NCI-H524 treated with DMSO at 0.1 percent for 48 hours (cell line): ENCODE measurements at regions not wholly inside any gene's neighbourhood (a gene's known extent, or its start where the extent isn't known, plus 50 kb on each side); places are given as distances from the start of the nearest gene placed in this dataset.
"Not testable (repeated sequence)": the region's sequence is repeated elsewhere in the genome, so short reads cannot be mapped to it uniquely, and the experiment has no call there.

Experiments
- DNase-seq: peaks from one replicate; lab custom pipeline; 2025; lab: John Stamatoyannopoulos, UW

DNA sequence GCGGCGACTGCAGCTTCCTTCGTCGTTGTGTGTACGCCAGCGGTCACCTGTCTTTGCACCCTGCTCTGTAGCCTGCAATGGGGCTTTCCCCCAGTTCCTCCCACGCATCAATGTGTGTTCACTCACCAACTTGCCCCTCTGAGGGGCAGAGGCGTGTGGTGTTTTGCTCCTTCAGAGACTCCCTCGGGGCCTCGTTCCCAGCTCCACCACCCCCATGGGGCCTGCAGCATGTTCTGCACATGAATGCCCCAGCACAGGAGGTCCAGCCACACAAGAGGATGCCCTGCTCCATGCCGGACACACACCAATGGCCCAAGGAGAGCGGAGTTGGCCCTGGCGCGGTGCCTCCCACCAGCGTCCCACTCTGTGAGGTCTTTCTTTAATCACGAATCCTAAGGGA, 196.8 kb downstream of the BANP start:
- not testable (repeated sequence) for DNase-seq

DNA sequence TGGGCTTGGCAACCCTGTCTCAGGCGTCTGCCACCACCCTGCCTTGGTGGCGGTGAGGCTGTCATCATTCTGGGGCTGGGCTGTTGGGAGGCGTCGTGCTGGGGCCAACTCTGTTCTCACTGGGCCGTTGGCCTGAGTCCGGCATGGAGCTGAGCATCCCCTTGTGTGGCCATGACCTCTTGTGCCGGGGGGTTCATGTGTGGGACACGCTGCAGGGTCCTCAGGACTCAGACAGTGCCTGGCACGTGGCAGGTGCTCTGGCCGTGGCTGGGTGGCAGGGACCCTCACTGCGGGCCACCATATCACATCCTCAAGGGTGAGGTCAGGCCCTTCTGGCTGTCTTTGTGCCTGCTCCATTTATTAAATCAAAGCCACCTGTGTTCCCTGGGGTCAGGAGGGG, 197.4 kb downstream of the BANP start:
- not testable (repeated sequence) for DNase-seq

GRCh38 chr16:88149158-88149603, 197.9 kb downstream of the BANP start:
- not testable (repeated sequence) for DNase-seq

DNA sequence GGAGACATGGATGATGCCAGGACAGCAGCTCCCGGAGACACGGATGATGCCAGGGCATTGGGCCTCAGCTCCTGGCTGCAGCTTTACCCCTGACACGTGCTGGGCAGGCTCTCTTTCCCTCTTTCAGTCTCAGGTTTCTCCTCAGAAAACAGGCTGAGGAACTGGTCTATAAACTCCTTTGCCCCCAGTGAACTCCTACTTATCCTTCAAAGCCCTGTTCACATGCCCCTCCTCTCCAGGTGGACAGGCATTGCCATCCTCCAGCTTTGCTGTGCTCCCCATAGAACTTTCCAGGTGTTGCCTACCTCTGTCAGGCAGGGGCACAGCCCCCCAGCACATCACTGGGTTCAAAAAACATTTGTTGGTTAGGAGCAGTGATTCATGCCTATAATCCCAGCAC, 198.4 kb downstream of the BANP start:
- not testable (repeated sequence) for DNase-seq

DNA sequence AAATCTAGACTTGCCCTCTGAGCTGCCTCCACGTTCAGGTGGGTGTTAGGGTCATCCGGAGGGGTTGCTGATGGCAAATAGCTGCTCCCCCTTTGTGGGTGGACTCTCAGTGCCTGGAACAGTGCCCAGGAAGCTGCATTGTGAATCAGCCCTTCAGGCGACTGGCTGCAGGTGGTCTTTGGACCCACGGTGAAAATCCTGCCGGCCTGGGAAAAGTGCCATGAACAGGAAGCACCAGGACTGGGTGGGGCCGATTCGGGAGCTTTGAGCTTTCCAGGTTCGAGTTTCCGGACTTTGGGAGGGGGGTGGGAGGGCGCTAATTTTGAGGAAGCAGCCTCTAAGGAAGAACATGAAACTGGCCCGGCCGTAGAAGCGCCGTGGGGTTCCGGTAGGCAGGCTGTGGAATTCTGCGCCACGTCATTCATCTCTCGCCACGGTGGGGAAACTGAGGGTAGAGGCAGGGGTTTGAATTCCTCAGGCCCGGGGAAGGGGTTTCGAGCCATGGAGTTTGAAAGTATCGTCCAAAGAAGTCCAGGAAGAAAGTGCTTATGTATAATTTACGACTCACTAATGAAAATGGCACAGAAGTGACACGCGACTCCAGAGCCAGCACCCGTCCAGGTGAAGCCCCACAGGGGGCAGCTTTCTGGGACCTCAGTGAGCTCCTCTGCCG, 199.4 kb downstream of the BANP start:
- not testable (repeated sequence) for DNase-seq

GRCh38 chr16:88151129-88151499, 199.9 kb downstream of the BANP start:
- not testable (repeated sequence) for DNase-seq

GRCh38 chr16:88151859-88152843, 200.9 kb downstream of the BANP start:
- not testable (repeated sequence) for DNase-seq

DNA sequence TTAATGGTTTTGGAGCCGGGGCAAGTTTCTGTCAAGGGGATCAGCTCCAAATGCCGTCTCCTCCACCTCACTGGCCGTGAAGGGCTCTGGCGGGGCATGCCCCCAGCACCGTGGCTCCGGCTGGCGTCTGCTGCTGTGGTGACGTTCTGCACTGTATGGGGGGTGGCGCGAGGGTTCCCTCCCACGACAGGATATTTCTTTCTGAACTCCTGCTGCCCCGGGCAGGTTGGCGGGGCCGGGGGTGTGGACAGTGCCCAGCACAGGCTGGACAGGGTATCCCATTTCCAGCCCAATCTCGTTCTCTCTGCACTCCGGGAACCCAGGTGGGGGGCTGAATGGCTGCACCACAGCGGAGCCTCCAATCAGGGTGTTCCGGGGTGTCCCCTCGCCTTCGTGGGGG, 201.6 kb downstream of the BANP start:
- not testable (repeated sequence) for DNase-seq

DNA sequence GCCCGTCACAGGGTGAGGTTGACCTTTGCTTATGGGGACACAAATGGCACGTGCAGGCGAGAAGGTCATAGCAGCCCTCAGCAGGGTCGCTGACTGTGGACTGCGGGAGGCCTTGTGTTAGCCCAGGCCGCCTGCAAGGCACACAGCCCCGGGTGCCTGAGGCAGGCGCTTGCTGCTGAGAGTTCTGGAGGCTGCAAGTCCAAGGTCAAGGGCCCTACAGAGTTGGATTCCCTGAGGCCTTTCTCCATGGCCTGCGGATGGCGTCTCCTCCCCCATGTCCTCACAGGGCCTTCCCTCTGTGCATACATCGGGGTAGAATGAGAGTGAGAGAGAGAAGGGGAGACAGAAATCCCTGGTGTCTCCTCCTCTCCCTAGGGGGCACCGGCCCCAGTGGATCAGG, 202.3 kb downstream of the BANP start:
- DNase-seq: not testable (repeated sequence)

DNA sequence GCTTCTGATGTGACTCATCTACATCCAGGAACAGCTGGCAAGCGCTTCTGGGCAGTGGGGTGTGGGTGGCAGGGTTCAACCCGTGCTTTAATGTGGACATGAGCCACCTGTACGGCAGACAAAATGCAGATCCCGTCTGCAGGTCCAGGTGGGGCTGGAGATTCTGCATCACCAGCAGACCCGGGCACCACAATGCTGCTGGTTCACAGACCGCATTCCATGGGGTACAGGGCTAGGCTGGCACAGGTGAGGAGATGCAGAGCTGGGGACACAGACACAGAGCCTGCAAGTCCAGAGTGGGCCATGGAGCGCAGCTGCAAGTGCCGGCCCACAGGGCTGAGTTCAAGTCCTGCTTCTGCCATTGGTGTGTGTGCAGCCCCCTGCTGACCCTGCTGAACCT, 203.7 kb downstream of the BANP start:
- not testable (repeated sequence) for DNase-seq

DNA sequence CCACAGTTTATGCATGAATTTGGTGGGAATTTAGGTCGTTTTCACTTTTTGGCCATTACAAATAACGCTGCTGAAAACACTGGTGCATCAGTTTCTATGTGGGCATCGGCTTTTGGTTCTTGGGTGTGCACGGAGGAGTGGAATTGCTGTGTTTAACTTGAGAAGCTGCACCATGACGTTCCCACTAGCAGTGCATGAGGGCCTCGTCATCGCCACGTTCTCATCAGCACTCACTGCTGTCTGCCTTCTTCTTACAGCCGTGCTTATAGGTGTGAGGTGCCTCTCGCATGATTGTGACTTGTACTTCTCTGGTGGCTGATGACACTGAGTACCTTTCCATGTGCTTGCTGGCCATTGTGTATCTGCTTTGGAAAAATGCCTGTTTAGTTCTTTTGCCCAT, 204.4 kb downstream of the BANP start:
- not testable (repeated sequence) for DNase-seq

- DNase-seq: not testable (repeated sequence)
These were observed 205.5 kb downstream of the BANP start for GRCh38 chr16:88156640-88157283.

GRCh38 chr16:88157686-88158085, 206.5 kb downstream of the BANP start:
- not testable (repeated sequence) for DNase-seq

DNA sequence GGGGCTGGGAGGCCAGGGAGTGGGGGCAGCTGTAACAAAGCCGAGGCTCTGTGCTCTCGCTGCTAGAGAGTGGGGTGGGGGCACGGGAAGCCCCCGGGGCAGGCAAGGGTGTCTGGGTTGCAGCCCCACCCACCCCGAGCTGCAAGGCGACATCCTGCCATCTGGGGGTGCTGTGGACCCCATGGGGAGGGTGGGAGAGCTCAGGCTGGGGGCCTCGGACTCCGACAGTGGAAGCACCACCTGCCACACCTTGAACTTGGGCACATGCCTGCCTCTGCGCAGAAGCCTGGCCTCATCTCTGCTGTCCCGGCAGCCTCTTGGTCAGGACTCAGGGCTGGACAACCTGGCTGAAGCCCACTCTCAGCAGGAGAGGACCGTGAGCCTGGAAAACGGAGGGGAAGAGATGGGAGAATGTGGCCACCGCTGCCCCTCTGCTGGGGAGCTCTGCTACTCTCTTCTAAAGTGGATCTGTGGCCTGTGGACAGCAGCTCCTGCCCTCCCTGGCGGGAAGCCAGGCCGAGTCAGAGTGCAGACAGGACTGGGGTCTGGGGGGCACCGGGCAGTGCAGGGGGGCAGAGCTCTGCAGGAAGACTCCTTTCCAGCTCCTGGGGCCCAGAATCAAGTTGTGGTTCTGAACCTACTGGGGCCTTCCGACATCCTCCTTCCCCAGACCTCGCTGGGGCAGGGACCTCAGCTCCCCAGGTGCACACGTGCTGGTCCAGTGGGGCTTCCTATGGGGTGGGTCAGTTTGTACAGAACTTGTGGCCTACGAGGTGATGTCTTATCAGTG, 207.2 kb downstream of the BANP start:
- not testable (repeated sequence) for DNase-seq

DNA sequence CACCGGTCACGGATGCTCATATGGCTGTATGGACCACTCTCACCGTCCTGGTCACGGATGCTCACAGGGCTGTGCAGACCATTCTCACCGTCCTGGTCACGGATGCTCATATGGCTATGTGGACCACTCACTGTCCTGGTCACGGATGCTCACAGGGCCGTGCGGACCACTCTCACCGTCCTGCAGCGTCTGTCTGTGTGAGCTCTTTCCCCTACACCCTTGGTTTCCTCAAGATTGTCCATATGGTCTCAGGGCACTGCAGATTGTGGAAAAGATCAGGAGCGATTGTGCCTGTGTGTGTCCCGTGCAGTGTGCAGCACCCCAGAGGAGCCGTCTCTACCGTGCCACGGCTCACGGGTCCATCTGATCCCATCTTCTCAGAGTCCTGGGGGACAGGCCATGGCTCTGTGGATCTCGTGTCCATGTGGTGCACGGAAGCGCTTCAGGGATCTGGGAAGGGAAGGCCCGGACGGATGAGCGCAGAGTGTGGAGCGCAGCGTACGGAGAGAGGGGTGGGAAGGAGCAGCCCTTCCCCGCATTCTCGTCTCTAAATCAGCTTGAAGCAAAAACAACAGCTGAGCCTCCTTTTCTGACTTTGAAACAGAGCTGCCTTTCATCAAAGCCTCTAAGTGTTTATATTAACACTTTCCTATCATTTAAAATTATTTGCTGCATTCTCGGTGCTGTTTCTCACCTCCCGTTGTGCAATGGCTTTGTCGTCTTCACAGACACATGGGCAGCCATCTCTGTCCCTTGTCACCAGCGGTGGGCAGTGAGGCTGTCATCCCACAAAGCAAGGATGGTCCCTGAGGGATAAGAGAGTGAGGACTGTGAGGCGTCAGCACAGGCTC, 208.0 kb downstream of the BANP start:
- not testable (repeated sequence) for DNase-seq

- not testable (repeated sequence) for DNase-seq
These were observed 208.7 kb downstream of the BANP start for GRCh38 chr16:88159897-88160335.

- DNase-seq: not testable (repeated sequence)
These were observed 210.0 kb downstream of the BANP start for GRCh38 chr16:88161191-88161590.

DNA sequence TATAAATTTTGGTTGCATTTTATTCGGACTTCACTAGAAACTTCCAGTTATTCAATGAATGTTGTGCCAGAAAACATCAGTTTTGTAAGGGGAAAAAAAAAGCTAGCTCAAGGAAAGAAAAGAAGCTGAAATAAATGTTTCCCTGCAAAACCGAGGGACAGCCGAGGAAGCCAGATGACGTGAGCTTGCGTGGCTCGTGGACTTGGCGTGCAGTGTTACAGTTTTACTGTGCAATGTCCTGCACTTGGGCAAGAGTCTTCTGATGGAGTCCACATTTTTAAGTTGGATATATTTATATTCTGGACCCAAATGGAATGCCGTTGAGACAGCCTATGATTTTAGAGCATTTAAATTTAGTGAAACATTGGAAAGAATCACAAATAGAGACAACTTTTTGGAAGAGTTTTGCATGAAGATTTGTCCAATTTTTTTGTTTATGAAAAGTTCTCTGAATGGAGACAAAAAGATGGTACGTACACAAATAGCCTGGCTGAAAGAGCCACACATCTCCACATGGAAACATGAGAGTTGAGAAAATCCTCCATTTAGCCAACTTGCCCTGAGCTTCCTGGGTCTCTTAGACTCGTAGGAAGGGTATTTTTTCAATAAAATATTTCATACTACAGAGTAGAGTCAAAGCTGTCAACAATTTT, 210.5 kb downstream of the BANP start:
- DNase-seq: not testable (repeated sequence)

DNA sequence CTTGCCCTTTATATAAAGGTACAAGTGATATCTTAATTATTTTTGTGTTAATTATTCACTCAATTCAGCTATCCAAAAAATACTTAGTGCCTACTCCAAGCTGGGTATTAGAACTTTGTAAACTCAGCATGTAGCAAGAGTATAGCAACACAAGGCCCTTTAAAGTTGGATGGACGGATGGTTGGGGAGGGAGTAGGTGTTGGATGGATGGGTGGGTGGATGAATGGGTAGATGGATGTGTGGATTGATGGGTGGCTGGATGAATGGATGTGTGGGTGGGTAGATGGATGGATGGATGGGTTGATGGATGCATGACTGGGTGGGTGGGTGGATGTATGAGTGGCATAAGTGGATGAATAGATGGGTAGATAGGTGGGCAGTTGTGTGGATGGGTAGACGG, 211.5 kb downstream of the BANP start:
- DNase-seq: not testable (repeated sequence)
